GM10248 (cell line): ENCODE measurements at regions not wholly inside any gene's neighbourhood (a gene's known extent, or its start where the extent isn't known, plus 50 kb on each side); places are given as distances from the start of the nearest gene placed in this dataset.
"Not testable (repeated sequence)": the region's sequence is repeated elsewhere in the genome, so short reads cannot be mapped to it uniquely, and the experiment has no call there.

Experiments used
- CTCF ChIA-PET: fragments of 300-600 bp; sonication (Branson Sonifier 250); formaldehyde crosslinking; extraction: SDS; loops from one replicate; lab custom pipeline; 2021; ENCODE audit warnings: antibody characterized with exemption; lab: Yijun Ruan, JAX
- POLR2A ChIA-PET: fragments of 350-650 bp; sonication (Branson Sonifier 250); formaldehyde crosslinking; extraction: SDS; loops from one replicate; lab custom pipeline; 2020; ENCODE audit warnings: antibody characterized with exemption; lab: Yijun Ruan, JAX
- DNase-seq: peaks from one replicate; pipeline ENCODE4 v3.0.0; 2012; ENCODE audit errors: extremely low spot score
- TF ChIP-seq, protein P1 (sequence below): IDR thresholded peaks from 2 replicates; pipeline ENCODE4 v1.5.1; 2012; ENCODE audit warnings: mild to moderate bottlenecking, low read depth; ENCODE audit errors: extremely low read depth, missing control alignments, control extremely low read depth

DNA sequence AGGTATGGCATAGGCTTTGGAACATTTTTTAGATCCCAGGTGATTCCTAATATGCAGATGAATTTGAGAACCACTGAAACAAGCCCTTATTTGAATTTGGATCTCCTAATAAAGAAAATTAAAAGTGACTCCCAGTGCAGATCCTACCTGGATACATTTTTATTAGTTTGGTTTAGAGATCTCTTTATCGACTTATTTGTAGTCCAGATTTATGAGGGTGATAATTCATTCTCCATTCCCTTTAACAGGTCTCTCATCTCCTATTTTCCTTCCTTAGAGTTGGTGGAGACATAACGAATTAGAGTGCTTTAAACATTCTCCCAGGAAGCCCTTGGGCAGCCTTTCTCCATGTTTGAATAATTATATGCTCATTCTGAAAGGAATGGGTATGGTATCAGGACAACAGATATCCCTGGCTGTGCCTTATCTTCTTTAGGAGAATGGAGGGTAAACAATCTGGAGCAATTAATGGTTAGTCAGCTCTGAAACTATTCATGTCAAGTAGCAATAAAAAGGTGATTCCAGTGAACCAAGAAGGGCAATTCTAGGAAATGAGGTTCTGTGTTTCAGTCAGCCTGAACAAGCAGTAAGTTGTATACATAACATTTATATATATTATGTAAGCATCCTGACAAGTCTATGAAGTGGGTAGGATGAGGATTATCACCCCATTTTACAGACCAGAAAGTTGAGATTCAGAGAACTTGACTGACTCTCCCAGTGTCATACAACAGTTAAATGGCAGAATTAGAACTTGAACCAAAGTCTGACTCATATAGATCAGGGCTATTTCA lies 53.9 kb upstream of the RCE1 start:
- ChIA-PET POLR2A (no interaction called here), CTCF (interaction anchor here (1.2 kb wide), 1 partner anchor 45 kb away, joined by 3 read pairs; no protein-coding TSS in a partner anchor)
- DNase-seq, result no peak
- TF ChIP-seq, protein P1, sequence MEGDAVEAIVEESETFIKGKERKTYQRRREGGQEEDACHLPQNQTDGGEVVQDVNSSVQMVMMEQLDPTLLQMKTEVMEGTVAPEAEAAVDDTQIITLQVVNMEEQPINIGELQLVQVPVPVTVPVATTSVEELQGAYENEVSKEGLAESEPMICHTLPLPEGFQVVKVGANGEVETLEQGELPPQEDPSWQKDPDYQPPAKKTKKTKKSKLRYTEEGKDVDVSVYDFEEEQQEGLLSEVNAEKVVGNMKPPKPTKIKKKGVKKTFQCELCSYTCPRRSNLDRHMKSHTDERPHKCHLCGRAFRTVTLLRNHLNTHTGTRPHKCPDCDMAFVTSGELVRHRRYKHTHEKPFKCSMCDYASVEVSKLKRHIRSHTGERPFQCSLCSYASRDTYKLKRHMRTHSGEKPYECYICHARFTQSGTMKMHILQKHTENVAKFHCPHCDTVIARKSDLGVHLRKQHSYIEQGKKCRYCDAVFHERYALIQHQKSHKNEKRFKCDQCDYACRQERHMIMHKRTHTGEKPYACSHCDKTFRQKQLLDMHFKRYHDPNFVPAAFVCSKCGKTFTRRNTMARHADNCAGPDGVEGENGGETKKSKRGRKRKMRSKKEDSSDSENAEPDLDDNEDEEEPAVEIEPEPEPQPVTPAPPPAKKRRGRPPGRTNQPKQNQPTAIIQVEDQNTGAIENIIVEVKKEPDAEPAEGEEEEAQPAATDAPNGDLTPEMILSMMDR, result no peak

DNA sequence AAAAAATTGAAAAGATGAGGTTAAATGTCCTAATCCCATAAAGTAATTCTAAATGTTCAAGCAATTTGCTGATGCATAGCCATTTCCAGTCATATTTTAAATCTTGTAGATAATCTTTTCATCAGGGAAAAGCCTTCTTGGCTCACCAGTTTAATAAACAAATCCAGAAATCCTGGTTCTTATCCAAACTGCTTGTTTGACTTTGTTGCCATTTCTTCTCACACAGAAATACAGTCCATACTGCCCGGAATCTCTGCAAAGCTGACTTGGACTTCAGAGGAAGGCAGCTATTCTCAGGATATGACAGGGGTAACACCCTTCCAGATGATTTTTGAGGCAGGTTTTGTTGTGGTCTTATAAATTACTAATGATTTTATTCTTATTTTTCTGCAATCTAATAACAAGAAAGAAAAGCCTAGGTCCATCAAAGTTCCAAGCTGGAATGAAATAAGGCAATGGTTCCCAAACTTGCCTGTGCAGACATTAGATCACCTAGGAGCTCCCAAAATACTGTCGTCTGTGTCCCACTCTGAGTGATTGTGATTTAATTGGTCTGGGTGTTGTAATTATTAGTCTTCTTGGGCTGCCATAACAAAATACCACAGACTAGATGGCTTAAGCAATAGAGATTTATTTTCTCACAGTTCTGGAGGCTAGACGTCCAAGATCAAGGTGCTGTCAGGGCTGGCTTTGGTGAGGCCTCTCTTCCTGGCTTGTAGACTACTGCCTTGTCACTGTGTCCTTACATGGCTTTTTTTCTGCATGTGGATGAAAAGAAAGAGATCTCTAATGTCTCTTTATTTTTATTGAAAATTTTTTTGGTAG lies 55.1 kb upstream of the RCE1 start:
- ChIA-PET CTCF (interaction anchor here (1.0 to 1.6 kb wide), 2 partner anchors 10 to 11 kb away, joined by 4 to 5 read pairs; no protein-coding TSS in a partner anchor), POLR2A (interaction anchor here (0.7 kb wide), 2 partner anchors 92 to 93 kb away, joined by 3 to 5 read pairs; no protein-coding TSS in a partner anchor)
- TF ChIP-seq, protein P1, result no peak
- no peak for DNase-seq

- POLR2A ChIA-PET, result no interaction called here
- CTCF ChIA-PET, result interaction anchor here (1.5 kb wide), 1 partner anchor 22 kb away, joined by 4 read pairs; no protein-coding TSS in a partner anchor
- no peak for DNase-seq
- TF ChIP-seq, protein P1, result no peak
These were observed 55.6 kb upstream of the SPTBN2 start for GRCh38 chr11:66784575-66784974.

DNA sequence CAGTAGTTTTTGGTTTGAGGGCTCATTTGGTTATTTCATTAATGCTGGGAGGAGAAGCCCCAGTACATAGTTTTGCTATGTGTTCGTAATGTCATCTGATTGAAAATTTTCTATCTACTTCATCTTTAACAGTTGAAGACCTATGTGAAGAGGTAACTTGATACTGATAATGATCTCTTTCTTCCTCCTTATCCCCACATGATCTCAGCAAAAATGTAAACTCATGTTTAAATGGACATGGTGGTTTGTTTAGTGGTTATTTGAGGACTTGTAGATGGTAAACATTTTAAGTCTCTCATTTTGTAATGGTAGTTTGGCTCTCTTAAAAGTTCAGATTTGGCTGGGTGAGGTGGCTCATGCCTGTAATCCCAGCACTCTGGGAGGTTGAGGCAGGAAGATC lies 53.7 kb upstream of the SPTBN2 start:
- no peak for DNase-seq
- ChIA-PET CTCF (no interaction called here), POLR2A (no interaction called here)
- TF ChIP-seq, protein P1, result no peak

GRCh38 chr11:66779651-66780050 lies 50.6 kb upstream of the SPTBN2 start:
- DNase-seq, CTCF ChIA-PET, POLR2A ChIA-PET: not testable (repeated sequence)
